Spleen (tissue), 7 donors: ENCODE measurements at regions not wholly inside any gene's neighbourhood (a gene's known extent, or its start where the extent isn't known, plus 50 kb on each side); places are given as distances from the start of the nearest gene placed in this dataset.

Experiments
- POLR2AphosphoS5 ChIP-seq, 3 donors: sonication (generic); formaldehyde crosslinking; IDR thresholded peaks; one replicate each; pipeline ENCODE4 v1.5.1; 2017; ENCODE audit warnings: antibody characterized with exemption in 3 of 3
- TF ChIP-seq, protein P1 (sequence below), 11 experiments: fragments of 200-600 bp in 7 of 11; fragments of 450-650 bp in 4 of 11; sonication (generic) in 4 of 11; IDR thresholded peaks in 8 of 11; conservative IDR thresholded peaks in 3 of 11; 1 replicate in 7 of 11; 2 replicates in 4 of 11; pipeline versions ENCODE4 v1.4.0 to v1.8.0; 2016 to 2021; ENCODE audit warnings: antibody characterized with exemption in 11 of 11, inconsistent platforms in 4 of 11, mild to moderate bottlenecking in 1 of 11
- donor health status: DM: no; HTN: no; CAD: no; lungs with moderate emphysema.
- donor health status: DM: no; HTN: no; CAD: no.
- donor health status: DM: no; HTN: no; CAD: no.

DNA sequence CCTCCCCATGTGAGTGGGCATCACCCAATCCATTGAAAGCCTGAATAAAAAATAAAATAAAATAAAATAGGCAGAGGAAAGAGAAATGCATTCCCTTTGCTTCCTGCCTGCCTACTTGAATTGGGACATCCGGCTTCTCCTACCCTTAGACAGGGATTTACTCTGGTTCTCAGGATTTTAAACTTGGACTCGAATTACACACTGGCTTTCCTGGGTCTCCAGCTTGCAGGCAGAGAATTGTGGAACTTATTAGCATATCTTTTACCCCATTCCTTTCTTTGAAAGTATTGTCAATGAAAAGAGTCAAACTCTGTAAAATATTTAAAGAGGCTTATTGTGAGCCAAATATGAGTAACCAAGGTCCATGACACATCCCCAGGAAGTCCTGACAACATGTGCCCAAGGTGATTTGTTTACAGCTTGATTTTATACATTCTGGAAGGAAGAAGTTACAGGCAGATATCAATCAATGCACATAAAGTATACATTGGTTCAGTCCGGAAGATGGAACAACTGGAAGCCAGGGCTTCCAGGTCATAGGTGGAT lies 78.4 kb upstream of the CCDC90B start:
- TF ChIP-seq POLR2AphosphoS5 (IDR thresholded peaks at IDR 0.05), result no peak
- TF ChIP-seq, protein P1, sequence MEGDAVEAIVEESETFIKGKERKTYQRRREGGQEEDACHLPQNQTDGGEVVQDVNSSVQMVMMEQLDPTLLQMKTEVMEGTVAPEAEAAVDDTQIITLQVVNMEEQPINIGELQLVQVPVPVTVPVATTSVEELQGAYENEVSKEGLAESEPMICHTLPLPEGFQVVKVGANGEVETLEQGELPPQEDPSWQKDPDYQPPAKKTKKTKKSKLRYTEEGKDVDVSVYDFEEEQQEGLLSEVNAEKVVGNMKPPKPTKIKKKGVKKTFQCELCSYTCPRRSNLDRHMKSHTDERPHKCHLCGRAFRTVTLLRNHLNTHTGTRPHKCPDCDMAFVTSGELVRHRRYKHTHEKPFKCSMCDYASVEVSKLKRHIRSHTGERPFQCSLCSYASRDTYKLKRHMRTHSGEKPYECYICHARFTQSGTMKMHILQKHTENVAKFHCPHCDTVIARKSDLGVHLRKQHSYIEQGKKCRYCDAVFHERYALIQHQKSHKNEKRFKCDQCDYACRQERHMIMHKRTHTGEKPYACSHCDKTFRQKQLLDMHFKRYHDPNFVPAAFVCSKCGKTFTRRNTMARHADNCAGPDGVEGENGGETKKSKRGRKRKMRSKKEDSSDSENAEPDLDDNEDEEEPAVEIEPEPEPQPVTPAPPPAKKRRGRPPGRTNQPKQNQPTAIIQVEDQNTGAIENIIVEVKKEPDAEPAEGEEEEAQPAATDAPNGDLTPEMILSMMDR (IDR thresholded peaks at IDR 0.05 in 8 of 11, conservative IDR thresholded peaks at IDR 0.05 in 3 of 11), result no peak
